ENCODE measurements at regions not wholly inside any gene's neighbourhood (a gene's known extent, or its start where the extent isn't known, plus 50 kb on each side); places are given as distances from the start of the nearest gene placed in this dataset.

GRCh38 chr6:9405369-9405768, 970.0 kb upstream of the SLC35B3 start:
- peaks cover 0 to 2% (median 0%) of the 10 kb centered on the region in 5 donors for H3K4me1 ChIP-seq (ENCODE audit: control insufficient read depth in 5 of 5, insufficient read depth in 5 of 5, low read length in 5 of 5)
- H3K36me3 ChIP-seq (ENCODE audit: control insufficient read depth in 4 of 4, insufficient read depth in 4 of 4, low read length in 4 of 4), result no peaks in the 10 kb centered on the region
- H3K27me3 ChIP-seq (ENCODE audit: control insufficient read depth in 3 of 3, insufficient read depth in 3 of 3, low read length in 2 of 3), result peaks cover 0 to 2% (median 0%) of the 10 kb centered on the region in 3 donors
- no peak for DNase-seq
- H3K4me3 ChIP-seq, result no peak overlapping the region
- no peak overlapping the region for H3K9ac ChIP-seq (ENCODE audit: insufficient read depth in 1 of 2, low read length in 2 of 2)
- ATAC-seq (ENCODE audit: insufficient read depth, low FRiP score), result no peak
- 83 to 95% methylated on average over 6 of the region's 6 CpGs for WGBS, 2 donors
- TF ChIP-seq CTCF (IDR thresholded peaks at IDR 0.05; ENCODE audit: control extremely low read depth, extremely low read depth), result no peak
- no peaks in the 10 kb centered on the region for H3K9me3 ChIP-seq (ENCODE audit: control insufficient read depth in 4 of 4, insufficient read depth in 3 of 4, low read length in 3 of 4)
- no peak overlapping the region for H3K27ac ChIP-seq (ENCODE audit: low read depth in 1 of 2, low read length in 1 of 2)

- no peak for ATAC-seq (ENCODE audit: insufficient read depth, low FRiP score)
- H3K9me3 ChIP-seq (ENCODE audit: control insufficient read depth in 4 of 4, insufficient read depth in 3 of 4, low read length in 3 of 4), result no peaks in the 10 kb centered on the region
- no peak overlapping the region for H3K27ac ChIP-seq (ENCODE audit: low read depth in 1 of 2, low read length in 1 of 2)
- 55 to 70% methylated on average over 10 of the region's 10 CpGs for WGBS, 2 donors
- H3K4me1 ChIP-seq (ENCODE audit: control insufficient read depth in 5 of 5, insufficient read depth in 5 of 5, low read length in 5 of 5), result peaks cover 0 to 2% (median 0%) of the 10 kb centered on the region in 5 donors
- H3K4me3 ChIP-seq, result no peak overlapping the region
- no peak overlapping the region for H3K9ac ChIP-seq (ENCODE audit: insufficient read depth in 1 of 2, low read length in 2 of 2)
- no peak for DNase-seq
- no peak for TF ChIP-seq CTCF (IDR thresholded peaks at IDR 0.05; ENCODE audit: control extremely low read depth, extremely low read depth)
- H3K27me3 ChIP-seq (ENCODE audit: control insufficient read depth in 3 of 3, insufficient read depth in 3 of 3, low read length in 2 of 3), result peaks cover 0 to 2% (median 0%) of the 10 kb centered on the region in 3 donors
- no peaks in the 10 kb centered on the region for H3K36me3 ChIP-seq (ENCODE audit: control insufficient read depth in 4 of 4, insufficient read depth in 4 of 4, low read length in 4 of 4)
Observed at GRCh38 chr6:9404351-9405146, 969.2 kb upstream of the SLC35B3 start.

GRCh38 chr6:9403736-9404135, 968.4 kb upstream of the SLC35B3 start:
- Histone ChIP-seq H3K9me3 (ENCODE audit: control insufficient read depth in 4 of 4, insufficient read depth in 3 of 4, low read length in 3 of 4) (peaks cover 0 to 3% (median 0%) of the 10 kb centered on the region in 4 donors), H3K27me3 (ENCODE audit: control insufficient read depth in 3 of 3, insufficient read depth in 3 of 3, low read length in 2 of 3) (peaks cover 0 to 8% (median 0%) of the 10 kb centered on the region in 3 donors), H3K4me1 (ENCODE audit: control insufficient read depth in 5 of 5, insufficient read depth in 5 of 5, low read length in 5 of 5) (peaks cover 0 to 3% (median 0%) of the 10 kb centered on the region in 5 donors), H3K4me3 (no peak overlapping the region), H3K36me3 (ENCODE audit: control insufficient read depth in 4 of 4, insufficient read depth in 4 of 4, low read length in 4 of 4) (no peaks in the 10 kb centered on the region), H3K9ac (ENCODE audit: insufficient read depth in 1 of 2, low read length in 2 of 2) (no peak overlapping the region), H3K27ac (ENCODE audit: low read depth in 1 of 2, low read length in 1 of 2) (no peak overlapping the region)
- DNase-seq (no peak), ATAC-seq (ENCODE audit: insufficient read depth, low FRiP score) (no peak)
- 56 to 70% methylated on average over 2 of the region's 2 CpGs for WGBS, 2 donors
- TF ChIP-seq CTCF (IDR thresholded peaks at IDR 0.05; ENCODE audit: control extremely low read depth, extremely low read depth), result no peak
